ENCODE measurements at regions not wholly inside any gene's neighbourhood (a gene's known extent, or its start where the extent isn't known, plus 50 kb on each side); places are given as distances from the start of the nearest gene placed in this dataset.

DNA sequence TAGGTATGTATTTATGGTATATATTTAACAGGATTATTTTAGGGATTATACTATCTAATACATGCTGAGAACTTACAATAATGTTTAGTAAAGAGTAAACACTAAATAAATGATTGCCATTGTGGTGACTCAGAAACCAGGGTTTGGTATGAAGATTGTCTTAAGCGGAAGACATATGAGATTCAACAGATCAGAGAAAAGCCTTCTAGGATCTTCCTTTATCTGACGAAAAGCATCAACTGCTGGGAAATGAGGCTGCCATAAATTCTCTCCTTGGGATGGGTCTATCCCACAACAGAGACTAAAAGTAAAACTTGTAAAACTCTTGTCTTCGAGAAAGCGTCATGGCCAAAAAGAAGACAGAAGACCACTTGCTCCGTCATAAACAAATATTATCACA, 1352.2 kb upstream of the EPHA6 start:
- 100% methylated on average over 4 of the region's 5 CpGs for WGBS (ENCODE audit: insufficient coverage)

DNA sequence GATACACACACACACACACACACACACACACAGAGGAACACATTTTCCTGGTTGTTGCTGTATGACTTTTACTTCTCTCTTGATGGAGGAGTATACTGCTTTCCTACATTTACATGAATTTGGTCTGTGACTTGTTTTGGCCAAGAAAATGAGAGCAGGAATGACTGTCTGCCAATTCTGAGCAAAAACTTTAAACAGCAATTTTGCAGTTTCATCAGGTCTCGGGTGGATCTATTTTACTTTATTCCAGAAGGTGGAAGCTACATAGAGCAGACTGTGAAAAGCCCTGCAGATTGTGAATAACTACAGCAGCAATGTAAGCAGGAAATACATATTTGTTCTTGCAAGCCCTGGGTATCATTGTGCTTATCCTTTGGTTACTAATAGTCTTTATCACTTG, 1350.0 kb upstream of the EPHA6 start:
- Histone ChIP-seq H3K36me3 (replicated peaks in 1 of 2; ENCODE audit: control extremely low read depth in 1 of 2, control insufficient read depth in 1 of 2, extremely low read depth in 1 of 2, insufficient read depth in 2 of 2, low read length in 1 of 2) (no peaks in the 10 kb centered on the region), H2AFZ (ENCODE audit: insufficient read depth, low read depth, low read length, poor library complexity, severe bottlenecking) (no peak overlapping the region), H3K4me3 (ENCODE audit: control extremely low read depth in 1 of 5, extremely low read depth in 1 of 5, insufficient read depth in 1 of 5, low read depth in 2 of 5, low read length in 4 of 5) (no peak overlapping the region), H3K9ac (ENCODE audit: low read length) (no peak overlapping the region), H3K27me3 (replicated peaks in 1 of 4; ENCODE audit: control extremely low read depth in 1 of 4, control insufficient read depth in 3 of 4, insufficient read depth in 4 of 4, low read length in 3 of 4) (no peaks in the 10 kb centered on the region), H4K20me1 (ENCODE audit: control insufficient read depth, insufficient read depth, low read length, poor library complexity, severe bottlenecking) (no peaks in the 10 kb centered on the region), H3K4me2 (replicated peaks; ENCODE audit: low read depth, low read length, poor library complexity, severe bottlenecking) (no peak overlapping the region), H3K79me2 (ENCODE audit: control insufficient read depth, insufficient read depth, low read length) (no peaks in the 10 kb centered on the region), H3K9me3 (ENCODE audit: control extremely low read depth in 1 of 3, control insufficient read depth in 2 of 3, insufficient read depth in 1 of 3, low read length in 2 of 3) (peaks cover 0 to 5% (median 0%) of the 10 kb centered on the region in 3 donors), H3K4me1 (ENCODE audit: control insufficient read depth in 2 of 2, insufficient read depth in 2 of 2, low read length in 2 of 2) (no peaks in the 10 kb centered on the region), H3K27ac (ENCODE audit: low read length in 2 of 2) (no peak overlapping the region)
- no peak overlapping the region for H3K27ac Mint-ChIP-seq
- ChIA-PET POLR2A (no interaction called here), CTCF (no interaction called here)
- no peaks in the 10 kb centered on the region for H3K27me3 Mint-ChIP-seq
- H3K4me1 Mint-ChIP-seq: no peaks in the 10 kb centered on the region
- DNase-seq (no peak), ATAC-seq (ENCODE audit: low read depth) (no peak)
- 100% methylated on average over 1 of the region's 1 CpG for whole genome bisulfite sequencing (ENCODE audit: insufficient coverage)
- no peak for TF ChIP-seq EZH2 (IDR thresholded peaks at IDR 0.05; ENCODE audit: borderline replicate concordance, insufficient read depth, low read depth, low read length, poor library complexity, severe bottlenecking)
- TF ChIP-seq, protein P1, sequence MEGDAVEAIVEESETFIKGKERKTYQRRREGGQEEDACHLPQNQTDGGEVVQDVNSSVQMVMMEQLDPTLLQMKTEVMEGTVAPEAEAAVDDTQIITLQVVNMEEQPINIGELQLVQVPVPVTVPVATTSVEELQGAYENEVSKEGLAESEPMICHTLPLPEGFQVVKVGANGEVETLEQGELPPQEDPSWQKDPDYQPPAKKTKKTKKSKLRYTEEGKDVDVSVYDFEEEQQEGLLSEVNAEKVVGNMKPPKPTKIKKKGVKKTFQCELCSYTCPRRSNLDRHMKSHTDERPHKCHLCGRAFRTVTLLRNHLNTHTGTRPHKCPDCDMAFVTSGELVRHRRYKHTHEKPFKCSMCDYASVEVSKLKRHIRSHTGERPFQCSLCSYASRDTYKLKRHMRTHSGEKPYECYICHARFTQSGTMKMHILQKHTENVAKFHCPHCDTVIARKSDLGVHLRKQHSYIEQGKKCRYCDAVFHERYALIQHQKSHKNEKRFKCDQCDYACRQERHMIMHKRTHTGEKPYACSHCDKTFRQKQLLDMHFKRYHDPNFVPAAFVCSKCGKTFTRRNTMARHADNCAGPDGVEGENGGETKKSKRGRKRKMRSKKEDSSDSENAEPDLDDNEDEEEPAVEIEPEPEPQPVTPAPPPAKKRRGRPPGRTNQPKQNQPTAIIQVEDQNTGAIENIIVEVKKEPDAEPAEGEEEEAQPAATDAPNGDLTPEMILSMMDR (IDR thresholded peaks at IDR 0.05): no peak
- intact Hi-C loops (cut with micrococcal nuclease): no loop called here
- H3K4me3 Mint-ChIP-seq: no peak overlapping the region
- peaks cover 6% of the 10 kb centered on the region for H3K9me3 Mint-ChIP-seq (ENCODE audit: insufficient read depth)

More for the DNA sequence above, 1352.2 kb upstream of the EPHA6 start:
- no peaks in the 10 kb centered on the region for H3K36me3 ChIP-seq (replicated peaks in 1 of 2; ENCODE audit: control extremely low read depth in 1 of 2, control insufficient read depth in 1 of 2, extremely low read depth in 1 of 2, insufficient read depth in 2 of 2, low read length in 1 of 2)
- H4K20me1 ChIP-seq (ENCODE audit: control insufficient read depth, insufficient read depth, low read length, poor library complexity, severe bottlenecking): no peaks in the 10 kb centered on the region
- peaks cover 0 to 5% (median 0%) of the 10 kb centered on the region in 3 donors for H3K9me3 ChIP-seq (ENCODE audit: control extremely low read depth in 1 of 3, control insufficient read depth in 2 of 3, insufficient read depth in 1 of 3, low read length in 2 of 3)
- POLR2A ChIA-PET: no interaction called here
- H3K27ac ChIP-seq (ENCODE audit: low read length in 2 of 2): no peak overlapping the region
- DNase-seq (no peak), ATAC-seq (ENCODE audit: low read depth) (no peak)
- CTCF ChIA-PET: no interaction called here
- no peak overlapping the region for H3K27ac Mint-ChIP-seq
- no peak overlapping the region for H2AFZ ChIP-seq (ENCODE audit: insufficient read depth, low read depth, low read length, poor library complexity, severe bottlenecking)
- TF ChIP-seq EZH2 (IDR thresholded peaks at IDR 0.05; ENCODE audit: borderline replicate concordance, insufficient read depth, low read depth, low read length, poor library complexity, severe bottlenecking): no peak
- TF ChIP-seq, protein P1 (IDR thresholded peaks at IDR 0.05): no peak
- intact Hi-C loops (cut with micrococcal nuclease): no loop called here
- no peak overlapping the region for H3K4me3 Mint-ChIP-seq
- H3K9me3 Mint-ChIP-seq (ENCODE audit: insufficient read depth): peaks cover 3% of the 10 kb centered on the region
- no peaks in the 10 kb centered on the region for H3K27me3 ChIP-seq (replicated peaks in 1 of 4; ENCODE audit: control extremely low read depth in 1 of 4, control insufficient read depth in 3 of 4, insufficient read depth in 4 of 4, low read length in 3 of 4)
- H3K4me1 Mint-ChIP-seq: no peaks in the 10 kb centered on the region
- H3K4me1 ChIP-seq (ENCODE audit: control insufficient read depth in 2 of 2, insufficient read depth in 2 of 2, low read length in 2 of 2): no peaks in the 10 kb centered on the region
- no peak overlapping the region for H3K9ac ChIP-seq (ENCODE audit: low read length)
- no peak overlapping the region for H3K4me3 ChIP-seq (ENCODE audit: control extremely low read depth in 1 of 5, extremely low read depth in 1 of 5, insufficient read depth in 1 of 5, low read depth in 2 of 5, low read length in 4 of 5)
- no peak overlapping the region for H3K4me2 ChIP-seq (replicated peaks; ENCODE audit: low read depth, low read length, poor library complexity, severe bottlenecking)
- H3K79me2 ChIP-seq (ENCODE audit: control insufficient read depth, insufficient read depth, low read length): no peaks in the 10 kb centered on the region
- H3K27me3 Mint-ChIP-seq: no peaks in the 10 kb centered on the region

Data from B cell (primary cell).